ENCODE measurements at regions not wholly inside any gene's neighbourhood (a gene's known extent, or its start where the extent isn't known, plus 50 kb on each side); places are given as distances from the start of the nearest gene placed in this dataset.

DNA sequence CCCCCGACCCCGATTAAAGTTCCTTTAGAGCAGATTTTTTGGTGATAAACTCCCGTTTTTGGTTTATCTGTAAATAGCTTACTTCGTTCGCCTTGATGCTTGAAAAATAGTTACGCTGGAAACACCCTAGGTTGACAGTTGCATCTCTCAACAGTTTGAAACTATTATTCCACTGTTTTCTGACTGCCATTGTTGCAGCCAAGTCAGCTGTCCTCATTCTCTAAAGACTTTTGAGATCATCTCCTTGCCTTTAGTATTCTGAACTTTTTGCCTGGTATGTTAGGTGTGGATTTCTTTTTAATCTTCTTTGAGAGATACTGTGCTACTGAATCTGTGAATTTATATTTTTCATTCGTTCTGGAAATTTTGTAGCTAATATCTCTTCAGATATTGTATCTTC lies 122.7 kb upstream of the NSMCE3 start (continued):
- TF ChIP-seq, protein P1, sequence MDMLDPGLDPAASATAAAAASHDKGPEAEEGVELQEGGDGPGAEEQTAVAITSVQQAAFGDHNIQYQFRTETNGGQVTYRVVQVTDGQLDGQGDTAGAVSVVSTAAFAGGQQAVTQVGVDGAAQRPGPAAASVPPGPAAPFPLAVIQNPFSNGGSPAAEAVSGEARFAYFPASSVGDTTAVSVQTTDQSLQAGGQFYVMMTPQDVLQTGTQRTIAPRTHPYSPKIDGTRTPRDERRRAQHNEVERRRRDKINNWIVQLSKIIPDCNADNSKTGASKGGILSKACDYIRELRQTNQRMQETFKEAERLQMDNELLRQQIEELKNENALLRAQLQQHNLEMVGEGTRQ (IDR thresholded peaks at IDR 0.05; ENCODE audit: low read length) = no peak
- TF ChIP-seq, protein P2, sequence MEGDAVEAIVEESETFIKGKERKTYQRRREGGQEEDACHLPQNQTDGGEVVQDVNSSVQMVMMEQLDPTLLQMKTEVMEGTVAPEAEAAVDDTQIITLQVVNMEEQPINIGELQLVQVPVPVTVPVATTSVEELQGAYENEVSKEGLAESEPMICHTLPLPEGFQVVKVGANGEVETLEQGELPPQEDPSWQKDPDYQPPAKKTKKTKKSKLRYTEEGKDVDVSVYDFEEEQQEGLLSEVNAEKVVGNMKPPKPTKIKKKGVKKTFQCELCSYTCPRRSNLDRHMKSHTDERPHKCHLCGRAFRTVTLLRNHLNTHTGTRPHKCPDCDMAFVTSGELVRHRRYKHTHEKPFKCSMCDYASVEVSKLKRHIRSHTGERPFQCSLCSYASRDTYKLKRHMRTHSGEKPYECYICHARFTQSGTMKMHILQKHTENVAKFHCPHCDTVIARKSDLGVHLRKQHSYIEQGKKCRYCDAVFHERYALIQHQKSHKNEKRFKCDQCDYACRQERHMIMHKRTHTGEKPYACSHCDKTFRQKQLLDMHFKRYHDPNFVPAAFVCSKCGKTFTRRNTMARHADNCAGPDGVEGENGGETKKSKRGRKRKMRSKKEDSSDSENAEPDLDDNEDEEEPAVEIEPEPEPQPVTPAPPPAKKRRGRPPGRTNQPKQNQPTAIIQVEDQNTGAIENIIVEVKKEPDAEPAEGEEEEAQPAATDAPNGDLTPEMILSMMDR (IDR thresholded peaks at IDR 0.05; ENCODE audit: control extremely low read depth in 1 of 3, insufficient read depth in 1 of 3, low read depth in 1 of 3, low read length in 3 of 3) = no peak

Data from H1 (cell line).